CD4-positive, alpha-beta T cell treated with Interleukin-17A for 1 hour (primary cell): ENCODE measurements at regions not wholly inside any gene's neighbourhood (a gene's known extent, or its start where the extent isn't known, plus 50 kb on each side); places are given as distances from the start of the nearest gene placed in this dataset.
"Not testable (repeated sequence)": the region's sequence is repeated elsewhere in the genome, so short reads cannot be mapped to it uniquely, and the experiment has no call there.

ENCODE experiments used
- DNase-seq: peaks from one replicate; pipeline ENCODE4 v3.0.0-alpha.2; 2020

DNA sequence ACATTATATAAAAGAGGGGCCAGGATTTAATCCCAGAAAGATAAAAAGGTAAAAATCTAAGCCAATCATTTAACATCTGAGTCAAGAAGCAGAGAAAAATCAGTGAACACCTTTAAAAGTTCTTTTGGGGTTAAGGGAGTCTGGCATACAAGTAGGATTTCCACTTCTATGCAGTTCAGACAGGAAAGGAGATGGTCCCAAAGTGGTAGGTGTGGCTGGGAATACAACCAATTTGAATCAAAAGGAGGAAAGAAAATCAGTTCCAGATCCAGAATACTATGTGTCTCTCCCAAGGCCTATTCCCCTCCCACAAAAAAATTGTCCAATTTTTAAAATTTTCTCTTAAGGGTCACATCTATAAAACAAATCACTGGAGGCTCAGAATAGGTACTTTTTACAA, 167.4 kb downstream of the PHLDA1 start:
- DNase-seq: no peak

DNA sequence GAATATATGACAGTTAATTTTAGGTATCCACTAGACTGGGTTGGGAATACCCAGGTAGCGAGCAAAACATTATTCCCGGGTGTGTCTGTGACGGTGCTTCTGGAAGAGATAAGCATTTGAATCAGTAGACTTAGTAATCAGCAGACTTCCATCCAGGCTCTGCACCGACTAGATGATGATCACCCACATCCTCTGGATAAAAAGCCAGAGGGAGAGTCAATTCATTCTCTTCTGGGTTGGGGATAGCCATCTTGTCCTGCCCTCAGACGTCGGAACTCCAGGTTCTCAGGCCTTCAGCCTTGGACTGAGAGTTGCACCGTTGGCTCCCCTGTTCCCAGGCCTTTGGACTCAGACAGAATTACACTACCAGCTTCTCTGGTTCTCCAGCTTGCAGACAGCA, 168.0 kb downstream of the PHLDA1 start:
- DNase-seq: no peak

GRCh38 chr12:75862692-75863471, 168.7 kb downstream of the PHLDA1 start:
- no peak for DNase-seq

DNA sequence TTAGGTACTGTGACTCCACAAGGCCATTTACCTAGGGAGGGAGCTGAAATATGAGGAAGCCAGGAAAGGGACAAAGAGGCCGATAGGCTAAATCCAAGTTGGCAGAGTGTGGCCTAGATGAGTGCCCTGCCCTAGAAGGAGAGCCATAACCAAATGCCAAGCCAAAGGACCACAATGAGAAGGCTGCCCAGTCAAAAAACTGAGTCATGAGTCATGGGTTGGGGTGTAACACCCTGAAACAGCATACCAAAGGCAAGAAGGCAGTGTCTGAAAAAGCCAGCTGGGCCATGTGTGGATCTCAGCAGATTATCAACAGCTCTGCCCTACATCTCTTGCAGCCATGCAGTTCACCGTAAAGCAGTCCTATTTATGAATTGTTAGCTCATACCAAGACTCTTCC, 171.7 kb downstream of the PHLDA1 start:
- no peak for DNase-seq

DNA sequence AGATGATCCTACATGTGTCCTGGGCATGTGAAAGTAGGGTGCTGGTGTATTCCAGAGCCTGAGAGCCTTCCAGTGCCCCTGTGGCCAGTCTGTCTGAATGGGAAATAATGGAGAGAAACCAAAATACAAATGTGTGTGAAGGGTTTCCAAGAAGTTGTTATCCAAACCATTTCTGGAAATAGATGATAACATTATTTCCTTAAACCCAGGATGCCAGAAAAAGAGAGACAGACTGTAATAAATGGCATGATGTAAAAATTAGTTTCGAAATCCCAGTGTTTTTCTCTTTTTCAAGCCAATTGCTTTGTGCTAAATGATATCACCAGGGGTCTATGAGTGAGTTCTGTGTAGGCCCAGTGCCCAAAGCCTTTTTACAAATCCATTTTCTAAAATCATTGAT, 175.3 kb downstream of the PHLDA1 start:
- DNase-seq: no peak

- no peak for DNase-seq
Measured at GRCh38 chr12:75855360-75855759, 176.2 kb downstream of the PHLDA1 start.

- DNase-seq: no peak
Measured at GRCh38 chr12:75854681-75855309, 176.8 kb downstream of the PHLDA1 start.

GRCh38 chr12:75854137-75854536, 177.4 kb downstream of the PHLDA1 start:
- not testable (repeated sequence) for DNase-seq

DNA sequence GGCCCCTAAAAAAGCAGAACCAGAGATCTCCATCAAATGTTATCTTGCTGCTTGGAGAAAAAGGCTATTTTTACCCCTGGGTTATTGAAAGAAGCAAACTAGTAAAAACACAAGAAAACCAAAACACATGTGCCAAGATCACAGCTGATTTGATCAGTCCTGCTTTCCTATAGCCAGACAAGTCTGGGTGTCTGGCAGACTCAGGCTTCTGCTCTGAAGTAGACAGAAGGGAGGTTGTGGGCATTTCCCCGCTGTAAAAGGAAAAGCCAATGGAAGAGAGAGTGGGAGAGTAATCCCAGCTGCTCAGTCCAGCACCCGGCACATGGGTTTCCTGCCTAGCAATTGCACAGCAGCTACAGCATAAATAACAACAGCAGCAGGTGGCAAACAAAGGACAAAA, 177.9 kb downstream of the PHLDA1 start:
- DNase-seq: no peak

DNA sequence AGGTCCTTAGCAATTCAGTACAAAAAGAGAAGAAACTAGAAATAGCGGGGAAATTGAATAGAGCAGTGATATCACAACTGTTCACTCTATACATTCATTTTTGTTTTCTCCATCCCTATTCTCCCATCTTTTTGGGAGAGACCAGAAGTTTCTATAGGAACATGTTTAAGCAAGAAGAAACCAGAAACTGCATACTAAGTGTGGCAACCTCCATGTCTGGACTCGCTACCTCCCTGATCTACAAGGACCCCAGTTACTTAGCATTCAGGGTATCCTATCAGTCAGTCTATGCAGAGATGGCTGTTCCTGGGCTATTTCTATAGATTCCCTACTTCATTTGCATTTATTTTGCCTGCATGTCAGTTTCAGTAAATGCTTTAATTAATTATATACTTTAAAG, 178.6 kb downstream of the PHLDA1 start:
- DNase-seq: no peak

DNA sequence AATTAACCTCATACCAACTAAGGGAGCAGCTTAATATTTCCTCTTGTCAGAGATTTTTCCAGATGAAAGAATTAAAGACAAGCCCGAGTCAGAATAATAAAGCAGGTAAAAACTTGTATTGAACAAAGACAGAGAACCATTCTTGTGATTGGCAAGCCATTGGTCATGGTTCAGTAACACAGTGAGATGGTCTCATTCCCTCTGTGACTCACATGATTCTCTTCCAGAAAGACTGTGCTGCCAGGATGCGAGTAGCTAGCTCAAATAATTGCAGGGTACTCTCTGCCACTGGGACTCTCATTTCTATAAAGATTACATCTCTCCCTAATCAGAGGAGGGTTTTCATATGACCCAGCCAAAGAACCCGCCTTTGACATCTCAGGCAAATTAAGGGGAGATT, 179.4 kb downstream of the PHLDA1 start:
- no peak for DNase-seq

GRCh38 chr12:75850721-75851462, 180.7 kb downstream of the PHLDA1 start:
- DNase-seq: no peak

DNA sequence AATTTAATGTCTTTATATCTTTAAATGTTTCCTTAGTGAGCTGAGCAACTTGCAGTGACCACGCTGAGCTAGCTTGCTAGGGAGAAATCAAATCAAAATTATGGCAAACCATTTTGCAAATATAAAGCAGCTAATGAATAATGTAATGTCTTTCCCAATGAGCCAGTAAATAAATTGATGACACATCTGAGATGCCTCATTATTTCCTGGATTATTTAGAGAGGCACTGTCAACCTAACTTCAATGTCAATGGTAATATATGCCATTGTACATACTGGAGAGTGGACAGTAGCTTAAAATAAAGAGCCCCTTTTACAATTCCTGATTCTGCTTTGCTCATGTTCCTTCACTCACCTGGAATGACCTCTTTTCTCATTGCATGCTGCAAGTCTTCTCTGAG, 182.6 kb downstream of the PHLDA1 start:
- no peak for DNase-seq

GRCh38 chr12:75848431-75848925, 183.1 kb downstream of the PHLDA1 start:
- DNase-seq: no peak

DNA sequence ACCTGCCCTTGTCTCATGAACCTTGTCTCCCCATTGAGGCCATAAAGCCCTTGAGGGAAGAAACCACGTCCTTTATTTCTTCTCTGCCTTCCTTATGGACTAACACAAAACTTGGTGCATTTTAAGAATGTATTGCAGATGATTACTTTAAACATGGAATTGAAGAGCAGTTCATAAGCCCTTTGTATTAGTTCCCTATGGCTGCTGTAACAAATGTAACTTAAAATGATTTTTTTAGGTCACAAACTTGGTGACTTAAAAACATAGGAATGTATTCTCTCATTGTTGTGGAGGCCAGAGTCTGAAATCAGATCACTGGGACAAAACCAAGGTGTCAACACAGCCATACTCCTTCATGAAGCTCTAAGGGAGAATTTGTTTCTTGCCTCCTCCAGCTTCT, 185.5 kb downstream of the PHLDA1 start:
- DNase-seq: no peak

- DNase-seq: no peak
Measured at GRCh38 chr12:75844985-75845384, 186.6 kb downstream of the PHLDA1 start.

DNA sequence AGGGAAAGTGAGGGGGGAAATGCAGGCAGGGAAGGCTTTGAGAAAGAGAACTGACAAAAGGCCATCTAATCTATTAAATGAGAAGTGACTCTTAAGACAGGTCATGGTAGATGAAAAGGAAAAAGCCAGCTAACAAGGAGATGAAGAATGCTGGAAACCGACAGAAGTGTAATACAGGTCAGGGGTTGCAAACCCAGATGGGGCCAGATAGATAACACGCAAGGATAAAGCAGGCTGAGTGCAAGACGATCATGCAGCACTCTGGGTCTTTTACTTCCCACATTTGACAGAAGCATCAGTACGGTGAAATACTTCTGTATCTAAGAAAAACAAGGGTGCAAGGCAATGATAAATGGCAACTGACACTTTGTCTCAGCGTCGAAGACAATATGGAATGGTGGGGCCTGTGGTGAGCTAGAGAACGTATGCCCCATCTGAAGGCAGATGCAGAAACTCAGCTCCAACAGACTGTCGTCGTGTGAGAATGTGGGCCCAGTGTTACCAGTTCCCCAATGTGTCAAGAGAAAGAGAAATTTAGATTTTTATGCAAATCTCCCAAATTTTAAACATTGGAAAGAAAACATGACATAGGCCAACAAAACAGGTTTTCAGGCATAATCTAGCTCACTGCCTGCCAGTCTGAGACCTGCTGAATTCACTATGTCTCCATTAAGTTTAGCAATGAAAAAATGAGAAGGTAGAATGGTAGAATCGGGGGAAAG, 187.4 kb downstream of the PHLDA1 start:
- no peak for DNase-seq

DNA sequence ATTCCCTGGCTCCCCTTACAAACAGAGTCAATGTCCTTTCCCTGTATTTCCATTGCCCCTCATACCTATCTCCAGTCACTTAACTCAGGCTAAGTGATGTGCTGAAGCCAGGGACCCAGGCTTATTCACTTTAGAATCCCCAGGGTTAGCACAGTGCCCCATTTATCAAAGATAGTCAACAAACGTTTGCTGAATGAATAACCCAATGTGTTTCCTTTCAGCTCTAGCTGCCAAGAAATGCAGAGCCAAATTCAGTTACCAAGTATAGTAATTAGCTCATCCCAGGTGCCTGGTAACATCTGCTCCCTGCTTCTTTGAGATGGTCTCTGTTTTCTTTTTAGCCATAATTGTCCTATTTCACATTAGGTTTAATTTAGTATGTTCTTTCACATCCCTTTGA, 189.5 kb downstream of the PHLDA1 start:
- DNase-seq: no peak

GRCh38 chr12:75840994-75841355, 190.6 kb downstream of the PHLDA1 start:
- DNase-seq: no peak

- DNase-seq: no peak
Measured at GRCh38 chr12:75838309-75838708, 193.3 kb downstream of the PHLDA1 start.

GRCh38 chr12:75837700-75838099, 193.9 kb downstream of the PHLDA1 start:
- DNase-seq: no peak

DNA sequence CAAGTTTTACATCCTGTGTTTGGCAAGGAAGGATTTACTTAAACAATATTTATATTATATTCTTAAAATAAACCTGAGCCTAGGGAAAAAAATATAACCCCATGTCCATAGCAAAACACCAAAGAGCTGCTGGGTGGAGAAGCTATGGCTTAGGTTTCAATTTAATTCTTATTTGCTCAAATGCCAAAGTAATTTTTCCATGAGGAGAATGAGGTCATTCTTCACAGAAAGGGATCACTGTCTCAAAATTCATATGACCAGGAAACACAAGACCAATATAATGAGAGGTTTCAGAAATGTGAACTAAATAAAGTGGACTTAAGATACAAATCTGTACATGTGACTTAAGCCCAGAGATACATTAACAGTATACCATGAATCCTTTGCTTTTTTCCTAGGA, 195.0 kb downstream of the PHLDA1 start:
- DNase-seq: no peak

- DNase-seq: no peak
Measured at GRCh38 chr12:75834591-75834990, 197.0 kb downstream of the PHLDA1 start.
